ENCODE measurements at regions not wholly inside any gene's neighbourhood (a gene's known extent, or its start where the extent isn't known, plus 50 kb on each side); places are given as distances from the start of the nearest gene placed in this dataset.

- Histone ChIP-seq H3K4me1 (ENCODE audit: control insufficient read depth, insufficient read depth, low read length) (no peaks in the 10 kb centered on the region), H3K27ac (ENCODE audit: extremely low read depth, low read depth, low read length) (no peak overlapping the region), H3K36me3 (ENCODE audit: control insufficient read depth in 2 of 2, insufficient read depth in 1 of 2, low read length in 2 of 2) (no peaks in the 10 kb centered on the region), H3K9me3 (ENCODE audit: control insufficient read depth, insufficient read depth, low read depth, low read length) (no peaks in the 10 kb centered on the region), H3K4me3 (ENCODE audit: low read depth, low read length) (no peak overlapping the region)
- ChIA-PET CTCF (interaction anchor here (1.9 kb wide), 1 partner anchor 18 kb away, joined by 8 read pairs; no protein-coding TSS in a partner anchor), POLR2A (no interaction called here)
- TF ChIP-seq ZNF596 (tag by site-specific recombination; IDR thresholded peaks at IDR 0.05): no peak
- no peak for TF ChIP-seq ZNF202 (tag by site-specific recombination; IDR thresholded peaks at IDR 0.05; ENCODE audit: borderline replicate concordance)
- no peak for TF ChIP-seq HIC1 (tag by site-specific recombination; IDR thresholded peaks at IDR 0.05)
- no peak for TF ChIP-seq ZEB2 (tag by site-specific recombination; IDR thresholded peaks at IDR 0.05)
- TF ChIP-seq ZNF768 (tag by site-specific recombination; IDR thresholded peaks at IDR 0.05): no peak
- TF ChIP-seq MYNN (tag by site-specific recombination; IDR thresholded peaks at IDR 0.05; ENCODE audit: borderline replicate concordance): no peak
- no peak for TF ChIP-seq ZNF146 (tag by site-specific recombination; IDR thresholded peaks at IDR 0.05)
- TF ChIP-seq ZNF558 (tag by site-specific recombination; IDR thresholded peaks at IDR 0.05): no peak
- TF ChIP-seq ZBTB21 (tag by site-specific recombination; IDR thresholded peaks at IDR 0.05): no peak
- TF ChIP-seq ZNF426 (tag by site-specific recombination; IDR thresholded peaks at IDR 0.05): no peak
- no peak for TF ChIP-seq ZNF223 (tag by site-specific recombination; IDR thresholded peaks at IDR 0.05)
- TF ChIP-seq SCRT2 (tag by site-specific recombination; IDR thresholded peaks at IDR 0.05): no peak
These were observed 404.6 kb downstream of the EFNA5 start for GRCh38 chr5:107266100-107266499.

- no peak for TF ChIP-seq ZNF449 (tag by site-specific recombination; IDR thresholded peaks at IDR 0.05)
- no peak for TF ChIP-seq ZBTB10 (tag by site-specific recombination; IDR thresholded peaks at IDR 0.05)
- TF ChIP-seq ZNF133 (tag by site-specific recombination; IDR thresholded peaks at IDR 0.05): no peak
- no peak for TF ChIP-seq ZNF501 (tag by site-specific recombination; IDR thresholded peaks at IDR 0.05)
- no peak for TF ChIP-seq SP3 (tag by site-specific recombination; IDR thresholded peaks at IDR 0.05)
- TF ChIP-seq ZNF473 (tag by site-specific recombination; IDR thresholded peaks at IDR 0.05): no peak
- TF ChIP-seq ZNF707 (tag by site-specific recombination; IDR thresholded peaks at IDR 0.05): no peak
- no peak for TF ChIP-seq OSR2 (tag by site-specific recombination; IDR thresholded peaks at IDR 0.05)
- no peak for TF ChIP-seq PATZ1 (tag by site-specific recombination; IDR thresholded peaks at IDR 0.05)
- no peak for TF ChIP-seq ZFP41 (tag by site-specific recombination; IDR thresholded peaks at IDR 0.05; ENCODE audit: borderline replicate concordance)
- no peak for TF ChIP-seq ZNF670 (tag by site-specific recombination; IDR thresholded peaks at IDR 0.05; ENCODE audit: low read depth)
- Histone ChIP-seq H3K27ac (ENCODE audit: extremely low read depth, low read depth, low read length) (no peak overlapping the region), H3K36me3 (ENCODE audit: control insufficient read depth in 2 of 2, insufficient read depth in 1 of 2, low read length in 2 of 2) (no peaks in the 10 kb centered on the region), H3K4me3 (ENCODE audit: low read depth, low read length) (no peak overlapping the region), H3K9me3 (ENCODE audit: control insufficient read depth, insufficient read depth, low read depth, low read length) (no peaks in the 10 kb centered on the region), H3K4me1 (ENCODE audit: control insufficient read depth, insufficient read depth, low read length) (no peaks in the 10 kb centered on the region)
- ChIA-PET POLR2A (no interaction called here), CTCF (interaction anchor here (1.9 kb wide), 1 partner anchor 17 kb away, joined by 8 read pairs; no protein-coding TSS in a partner anchor)
These were observed 405.5 kb downstream of the EFNA5 start for GRCh38 chr5:107265193-107265592.

All from HEK293 (cell line).